A549 (cell line): ENCODE measurements at regions not wholly inside any gene's neighbourhood (a gene's known extent, or its start where the extent isn't known, plus 50 kb on each side); places are given as distances from the start of the nearest gene placed in this dataset.

Source experiments
- CHD4 ChIP-seq: fragments of 200-600 bp; sonication (generic); IDR thresholded peaks from 2 replicates; pipeline ENCODE4 v1.6.1; 2016; ENCODE audit warnings: antibody characterized with exemption, mild to moderate bottlenecking, borderline replicate concordance
- CTCF ChIP-seq: fragments of >200 bp; sonication (Bioruptor Twin); formaldehyde crosslinking; IDR thresholded peaks from 3 replicates; pipeline ENCODE4 v1.5.1; 2016
- ELK1 ChIP-seq: fragments of 150-350 bp; IDR thresholded peaks from 2 replicates; pipeline ENCODE4 v1.6.1; 2014; ENCODE audit warnings: low read depth, mild to moderate bottlenecking, low read length
- ESRRA ChIP-seq: fragments of 150-350 bp; IDR thresholded peaks from 2 replicates; pipeline ENCODE4 v1.6.1; 2014; ENCODE audit warnings: mild to moderate bottlenecking, low read length, borderline replicate concordance
- FOSL2 ChIP-seq, 2 experiments: fragments of 450-650 bp in 1 of 2; fragments of >200 bp in 1 of 2; sonication (Bioruptor Twin) in 1 of 2; formaldehyde crosslinking; IDR thresholded peaks; 2 replicates each; pipeline versions ENCODE4 v1.5.0 to v1.6.1; 2016 to 2020; ENCODE audit warnings: mild to moderate bottlenecking in 1 of 2, moderate library complexity in 1 of 2
- HEYL ChIP-seq: fragments of 250-450 bp; sonication (Bioruptor Pico); IDR thresholded peaks from 2 replicates; pipeline ENCODE4 v1.8.0; 2021; ENCODE audit warnings: mild to moderate bottlenecking, moderate library complexity
- HMGXB4 ChIP-seq: fragments of 250-450 bp; sonication (Bioruptor Pico); IDR thresholded peaks from 2 replicates; pipeline ENCODE4 v1.5.0; 2021; ENCODE audit warnings: mild to moderate bottlenecking, moderate library complexity, borderline replicate concordance
- JUN ChIP-seq, 2 experiments: fragments of >200 bp; sonication (Bioruptor Twin); formaldehyde crosslinking; IDR thresholded peaks; 2 replicates in 1 of 2; 3 replicates in 1 of 2; pipeline ENCODE4 v1.6.1; 2016 to 2017
- MAFK ChIP-seq: fragments of 450-650 bp; IDR thresholded peaks from 2 replicates; pipeline ENCODE4 v1.6.1; 2014; ENCODE audit not compliant: partially characterized antibody
- POLR2A ChIP-seq: IDR thresholded peaks from 2 replicates; pipeline ENCODE4 v1.6.1; 2012; ENCODE audit warnings: mild to moderate bottlenecking, low read length
- RAD21 ChIP-seq, 2 experiments: fragments of >200 bp in 1 of 2; sonication (Bioruptor Twin) in 1 of 2; formaldehyde crosslinking in 1 of 2; IDR thresholded peaks in 1 of 2; conservative IDR thresholded peaks in 1 of 2; 2 replicates in 1 of 2; 3 replicates in 1 of 2; pipeline ENCODE4 v1.6.1; 2012 to 2018; ENCODE audit warnings: inconsistent platforms in 1 of 2
- RCOR1 ChIP-seq: fragments of 150-350 bp; IDR thresholded peaks from 2 replicates; pipeline ENCODE4 v1.6.1; 2014; ENCODE audit warnings: antibody characterized with exemption, low read length, low read depth
- RNF2 ChIP-seq: fragments of 200-600 bp; sonication (generic); IDR thresholded peaks from 2 replicates; pipeline ENCODE4 v1.6.1; 2016; ENCODE audit warnings: low read depth, mild to moderate bottlenecking, antibody characterized with exemption, moderate library complexity, borderline replicate concordance
- SMC3 ChIP-seq: fragments of >200 bp; sonication (Bioruptor Twin); formaldehyde crosslinking; IDR thresholded peaks from 3 replicates; pipeline ENCODE4 v1.6.1; 2018; ENCODE audit warnings: inconsistent platforms

GRCh38 chr5:130452744-130453143, 548.5 kb downstream of the CHSY3 start:
- TF ChIP-seq MAFK, result no peak
- no peak for TF ChIP-seq HEYL (CRISPR knock-in tag)
- no peak for TF ChIP-seq ESRRA
- TF ChIP-seq CTCF, result no peak
- TF ChIP-seq RAD21 (conservative IDR thresholded peaks at IDR 0.05 in 1 of 2, IDR thresholded peaks at IDR 0.05 in 1 of 2), result no peak
- TF ChIP-seq SMC3, result no peak
- no peak for TF ChIP-seq RCOR1
- no peak for TF ChIP-seq RNF2
- TF ChIP-seq ELK1, result no peak
- no peak for TF ChIP-seq POLR2A
- no peak for TF ChIP-seq FOSL2 (IDR thresholded peaks at IDR 0.05)
- TF ChIP-seq FOSL2 (CRISPR knock-in tag; IDR thresholded peaks at IDR 0.05), result no peak
- no peak for TF ChIP-seq CHD4
- no peak for TF ChIP-seq HMGXB4 (CRISPR knock-in tag)
- TF ChIP-seq JUN (IDR thresholded peaks at IDR 0.05), result no peak
